ENCODE measurements at regions not wholly inside any gene's neighbourhood (a gene's known extent, or its start where the extent isn't known, plus 50 kb on each side); places are given as distances from the start of the nearest gene placed in this dataset.

DNA sequence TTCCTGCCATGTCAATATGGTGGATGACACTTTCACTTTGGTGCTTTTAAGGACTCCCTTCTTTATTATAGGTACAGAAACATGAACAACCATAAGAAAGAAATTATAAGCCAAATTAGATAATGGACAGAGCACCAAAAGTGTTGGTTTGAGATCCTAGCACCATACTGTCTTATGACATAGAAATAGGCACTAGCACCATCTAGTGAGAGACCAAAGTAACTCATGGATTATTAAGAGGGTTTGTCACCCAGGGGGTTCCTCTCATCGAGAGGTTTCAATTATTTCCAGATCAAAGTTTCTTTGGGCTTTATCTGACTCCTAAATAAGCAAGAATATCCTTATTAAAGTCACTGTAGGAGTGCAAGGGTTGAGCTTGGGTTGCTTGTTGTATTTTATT is 153.0 kb upstream of the DIO2 start:
- no peak for TF ChIP-seq POLR2AphosphoS5 (IDR thresholded peaks at IDR 0.05; ENCODE audit: low read depth, low read length)
- TF ChIP-seq, protein P1, sequence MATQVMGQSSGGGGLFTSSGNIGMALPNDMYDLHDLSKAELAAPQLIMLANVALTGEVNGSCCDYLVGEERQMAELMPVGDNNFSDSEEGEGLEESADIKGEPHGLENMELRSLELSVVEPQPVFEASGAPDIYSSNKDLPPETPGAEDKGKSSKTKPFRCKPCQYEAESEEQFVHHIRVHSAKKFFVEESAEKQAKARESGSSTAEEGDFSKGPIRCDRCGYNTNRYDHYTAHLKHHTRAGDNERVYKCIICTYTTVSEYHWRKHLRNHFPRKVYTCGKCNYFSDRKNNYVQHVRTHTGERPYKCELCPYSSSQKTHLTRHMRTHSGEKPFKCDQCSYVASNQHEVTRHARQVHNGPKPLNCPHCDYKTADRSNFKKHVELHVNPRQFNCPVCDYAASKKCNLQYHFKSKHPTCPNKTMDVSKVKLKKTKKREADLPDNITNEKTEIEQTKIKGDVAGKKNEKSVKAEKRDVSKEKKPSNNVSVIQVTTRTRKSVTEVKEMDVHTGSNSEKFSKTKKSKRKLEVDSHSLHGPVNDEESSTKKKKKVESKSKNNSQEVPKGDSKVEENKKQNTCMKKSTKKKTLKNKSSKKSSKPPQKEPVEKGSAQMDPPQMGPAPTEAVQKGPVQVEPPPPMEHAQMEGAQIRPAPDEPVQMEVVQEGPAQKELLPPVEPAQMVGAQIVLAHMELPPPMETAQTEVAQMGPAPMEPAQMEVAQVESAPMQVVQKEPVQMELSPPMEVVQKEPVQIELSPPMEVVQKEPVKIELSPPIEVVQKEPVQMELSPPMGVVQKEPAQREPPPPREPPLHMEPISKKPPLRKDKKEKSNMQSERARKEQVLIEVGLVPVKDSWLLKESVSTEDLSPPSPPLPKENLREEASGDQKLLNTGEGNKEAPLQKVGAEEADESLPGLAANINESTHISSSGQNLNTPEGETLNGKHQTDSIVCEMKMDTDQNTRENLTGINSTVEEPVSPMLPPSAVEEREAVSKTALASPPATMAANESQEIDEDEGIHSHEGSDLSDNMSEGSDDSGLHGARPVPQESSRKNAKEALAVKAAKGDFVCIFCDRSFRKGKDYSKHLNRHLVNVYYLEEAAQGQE (IDR thresholded peaks at IDR 0.05; ENCODE audit: insufficient read depth in 1 of 2, low read depth in 2 of 2, low read length in 2 of 2), result no peak
- no peak for TF ChIP-seq FOXP2 (optimal IDR thresholded peaks at IDR 0.05; ENCODE audit: borderline replicate concordance, extremely low read depth, extremely low read length, insufficient read depth)
- no peak for TF ChIP-seq TAF1 (IDR thresholded peaks at IDR 0.05; ENCODE audit: borderline replicate concordance, insufficient read depth, low read length)
- no peak for TF ChIP-seq SIN3A (IDR thresholded peaks at IDR 0.05; ENCODE audit: borderline replicate concordance, insufficient read depth, low read length)

DNA sequence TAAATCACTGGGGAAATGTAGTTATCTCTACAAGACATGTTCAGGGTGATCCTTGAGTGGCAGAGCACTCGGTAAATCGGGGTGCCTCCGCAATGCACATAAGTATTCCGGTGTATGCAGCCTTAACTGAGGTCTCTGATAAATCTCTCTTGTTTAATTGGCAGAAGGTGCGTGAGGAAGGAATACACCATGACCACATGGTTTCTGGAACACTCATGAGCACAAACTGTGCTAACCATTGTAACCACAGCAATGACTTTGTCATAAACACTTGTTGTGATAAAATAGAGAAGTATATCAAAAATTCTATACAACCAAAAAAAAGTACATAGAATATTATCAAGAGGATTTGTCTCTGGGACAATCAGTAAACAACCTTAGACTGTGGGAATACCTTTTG is 146.8 kb upstream of the DIO2 start:
- TF ChIP-seq FOXP2 (optimal IDR thresholded peaks at IDR 0.05; ENCODE audit: borderline replicate concordance, extremely low read depth, extremely low read length, insufficient read depth), result no peak
- TF ChIP-seq, protein P1 (IDR thresholded peaks at IDR 0.05; ENCODE audit: insufficient read depth in 1 of 2, low read depth in 2 of 2, low read length in 2 of 2), result no peak
- no peak for TF ChIP-seq TAF1 (IDR thresholded peaks at IDR 0.05; ENCODE audit: borderline replicate concordance, insufficient read depth, low read length)

DNA sequence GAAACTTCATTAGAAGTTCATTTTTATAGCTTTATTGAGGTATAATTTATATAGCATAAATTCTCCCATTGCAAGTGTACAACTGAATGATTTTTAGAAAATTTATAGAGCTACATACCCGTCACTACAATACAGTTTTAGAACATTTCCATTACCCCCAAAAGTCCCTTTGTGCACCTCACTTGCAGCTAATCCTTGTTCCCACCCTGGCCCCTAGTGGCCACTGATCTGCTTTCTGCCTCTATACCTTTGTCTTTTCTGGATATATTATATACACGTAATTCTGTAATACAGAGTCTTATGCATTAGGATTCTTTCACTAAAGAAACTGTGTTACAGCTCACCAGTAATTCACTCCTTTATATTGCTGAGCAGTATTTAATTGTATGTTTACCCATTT is 145.1 kb upstream of the DIO2 start:
- TF ChIP-seq POLR2AphosphoS5 (IDR thresholded peaks at IDR 0.05; ENCODE audit: low read depth, low read length), result no peak
- TF ChIP-seq TAF1 (IDR thresholded peaks at IDR 0.05; ENCODE audit: borderline replicate concordance, insufficient read depth, low read length), result no peak
- TF ChIP-seq, protein P1 (IDR thresholded peaks at IDR 0.05; ENCODE audit: insufficient read depth in 1 of 2, low read depth in 2 of 2, low read length in 2 of 2), result no peak
- TF ChIP-seq FOXP2 (optimal IDR thresholded peaks at IDR 0.05; ENCODE audit: borderline replicate concordance, extremely low read depth, extremely low read length, insufficient read depth), result no peak
- no peak for TF ChIP-seq SIN3A (IDR thresholded peaks at IDR 0.05; ENCODE audit: borderline replicate concordance, insufficient read depth, low read length)

GRCh38 chr14:80354860-80355581 is 143.7 kb upstream of the DIO2 start:
- no peak for TF ChIP-seq SIN3A (IDR thresholded peaks at IDR 0.05; ENCODE audit: borderline replicate concordance, insufficient read depth, low read length)
- no peak for TF ChIP-seq TAF1 (IDR thresholded peaks at IDR 0.05; ENCODE audit: borderline replicate concordance, insufficient read depth, low read length)
- TF ChIP-seq POLR2AphosphoS5 (IDR thresholded peaks at IDR 0.05; ENCODE audit: low read depth, low read length), result no peak
- TF ChIP-seq, protein P1 (IDR thresholded peaks at IDR 0.05; ENCODE audit: insufficient read depth in 1 of 2, low read depth in 2 of 2, low read length in 2 of 2), result no peak
- TF ChIP-seq FOXP2 (optimal IDR thresholded peaks at IDR 0.05; ENCODE audit: borderline replicate concordance, extremely low read depth, extremely low read length, insufficient read depth), result no peak

Measured in PFSK-1 (cell line).